NB4 (cell line): ENCODE measurements at regions not wholly inside any gene's neighbourhood (a gene's known extent, or its start where the extent isn't known, plus 50 kb on each side); places are given as distances from the start of the nearest gene placed in this dataset.

Source experiments
- DNase-seq: peaks from one replicate; pipeline ENCODE4 v3.0.0; 2010; ENCODE audit warnings: low read depth
- H3K4me3 ChIP-seq: one replicate; pipeline ENCODE4 v1.5.1; 2011; ENCODE audit warnings: mild to moderate bottlenecking, low read depth, low read length, moderate library complexity
- MYC ChIP-seq: IDR thresholded peaks from 2 replicates; pipeline ENCODE4 v1.6.1; 2011; ENCODE audit warnings: low read depth, low read length
- POLR2A ChIP-seq: IDR thresholded peaks from 2 replicates; pipeline ENCODE4 v1.6.1; 2011; ENCODE audit warnings: mild to moderate bottlenecking; ENCODE audit not compliant: insufficient read length; ENCODE audit errors: extremely low read depth
- TF ChIP-seq, protein P1 (sequence below): IDR thresholded peaks from one replicate; pipeline ENCODE4 v1.5.1; 2012; ENCODE audit warnings: low read depth, low read length
- TF ChIP-seq, protein P2 (sequence below): IDR thresholded peaks from 2 replicates; pipeline ENCODE4 v1.6.1; 2011; ENCODE audit warnings: low read depth, low read length

DNA sequence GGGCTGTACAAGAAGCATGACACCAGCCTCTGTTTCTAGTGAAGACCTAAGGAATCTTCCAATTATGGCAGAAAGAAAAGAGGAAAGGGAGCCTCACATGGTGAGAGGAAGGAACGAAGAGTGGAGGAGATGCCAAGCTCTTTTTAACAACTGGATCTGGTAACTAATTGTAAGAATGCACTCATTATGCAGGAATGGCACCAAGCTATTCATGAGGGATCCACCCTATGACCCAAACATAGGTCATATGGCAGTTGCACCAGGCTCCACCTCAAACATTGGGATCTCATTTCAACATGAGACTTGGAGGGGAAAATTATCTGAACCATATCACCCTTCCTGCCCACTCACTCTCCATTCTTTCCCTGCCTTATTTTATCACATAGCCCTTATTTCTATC lies 496.0 kb upstream of the SPTLC3 start:
- no peak for TF ChIP-seq MYC
- DNase-seq = no peak
- no peak overlapping the region for H3K4me3 ChIP-seq

DNA sequence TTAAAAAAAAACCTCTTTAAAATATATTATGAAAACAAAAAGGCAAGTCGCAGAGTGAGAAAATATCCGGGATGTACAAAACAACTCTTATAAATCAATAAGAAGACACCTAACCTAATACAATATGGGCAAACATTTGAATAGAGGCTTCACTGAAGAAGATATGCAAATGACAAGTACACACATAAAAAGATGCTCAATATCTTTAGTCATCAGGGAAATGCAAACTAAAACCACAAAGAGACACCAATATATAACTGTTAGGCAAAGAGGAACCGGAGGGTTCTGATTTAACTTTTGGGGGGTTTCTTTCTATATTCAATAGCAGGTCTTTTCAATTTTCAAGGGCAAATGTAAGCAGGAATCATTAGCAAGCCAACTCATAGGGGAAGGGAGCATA lies 480.7 kb upstream of the SPTLC3 start:
- no peak for DNase-seq
- H3K4me3 ChIP-seq = no peak overlapping the region
- TF ChIP-seq, protein P1, sequence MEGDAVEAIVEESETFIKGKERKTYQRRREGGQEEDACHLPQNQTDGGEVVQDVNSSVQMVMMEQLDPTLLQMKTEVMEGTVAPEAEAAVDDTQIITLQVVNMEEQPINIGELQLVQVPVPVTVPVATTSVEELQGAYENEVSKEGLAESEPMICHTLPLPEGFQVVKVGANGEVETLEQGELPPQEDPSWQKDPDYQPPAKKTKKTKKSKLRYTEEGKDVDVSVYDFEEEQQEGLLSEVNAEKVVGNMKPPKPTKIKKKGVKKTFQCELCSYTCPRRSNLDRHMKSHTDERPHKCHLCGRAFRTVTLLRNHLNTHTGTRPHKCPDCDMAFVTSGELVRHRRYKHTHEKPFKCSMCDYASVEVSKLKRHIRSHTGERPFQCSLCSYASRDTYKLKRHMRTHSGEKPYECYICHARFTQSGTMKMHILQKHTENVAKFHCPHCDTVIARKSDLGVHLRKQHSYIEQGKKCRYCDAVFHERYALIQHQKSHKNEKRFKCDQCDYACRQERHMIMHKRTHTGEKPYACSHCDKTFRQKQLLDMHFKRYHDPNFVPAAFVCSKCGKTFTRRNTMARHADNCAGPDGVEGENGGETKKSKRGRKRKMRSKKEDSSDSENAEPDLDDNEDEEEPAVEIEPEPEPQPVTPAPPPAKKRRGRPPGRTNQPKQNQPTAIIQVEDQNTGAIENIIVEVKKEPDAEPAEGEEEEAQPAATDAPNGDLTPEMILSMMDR = no peak
- TF ChIP-seq, protein P2, sequence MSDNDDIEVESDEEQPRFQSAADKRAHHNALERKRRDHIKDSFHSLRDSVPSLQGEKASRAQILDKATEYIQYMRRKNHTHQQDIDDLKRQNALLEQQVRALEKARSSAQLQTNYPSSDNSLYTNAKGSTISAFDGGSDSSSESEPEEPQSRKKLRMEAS = no peak
- TF ChIP-seq MYC = no peak
- no peak for TF ChIP-seq POLR2A

DNA sequence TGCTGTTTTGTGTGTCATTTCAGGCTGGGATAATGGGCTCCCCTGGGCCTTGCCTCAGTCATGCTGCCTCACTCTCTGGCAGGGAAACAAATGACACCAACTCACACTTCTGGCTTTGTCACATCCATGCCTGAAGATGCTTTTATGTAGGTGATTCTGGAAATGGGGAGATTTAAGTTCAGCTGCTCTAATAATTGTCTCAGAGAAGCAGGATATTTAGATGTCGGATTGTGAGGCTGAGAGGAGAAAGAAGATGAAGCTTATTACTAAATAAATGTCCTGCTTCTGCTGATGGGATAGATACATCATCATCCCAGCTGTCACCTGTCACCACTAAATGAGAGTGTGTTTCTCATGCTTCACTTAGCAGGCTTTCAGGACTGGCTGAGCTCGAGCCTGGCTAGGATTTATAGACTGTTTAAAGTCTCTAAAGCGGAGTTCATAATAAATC lies 480.2 kb upstream of the SPTLC3 start:
- DNase-seq = no peak
- TF ChIP-seq, protein P2 = no peak
- TF ChIP-seq POLR2A = no peak
- TF ChIP-seq, protein P1 = no peak
- no peak for TF ChIP-seq MYC
- H3K4me3 ChIP-seq = no peak overlapping the region

DNA sequence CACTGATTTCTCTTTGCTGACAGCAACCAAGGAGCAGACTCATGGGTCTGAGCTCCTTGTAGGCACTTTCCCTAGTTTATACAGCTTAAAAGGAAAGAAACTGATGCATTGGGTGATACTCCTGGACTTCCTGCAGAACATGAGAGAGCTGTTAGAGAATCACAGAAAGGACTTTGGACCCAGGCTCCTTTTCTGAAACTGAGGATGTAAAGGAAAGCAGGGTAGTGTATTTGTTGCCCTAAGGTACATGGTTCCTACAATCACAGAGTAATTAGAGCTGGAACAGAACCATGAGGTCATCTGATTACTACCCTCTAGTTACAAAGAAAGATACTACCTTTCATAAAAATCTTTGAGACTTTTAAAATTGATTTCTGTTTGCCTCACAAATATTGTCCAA lies 477.1 kb upstream of the SPTLC3 start:
- no peak for DNase-seq
- no peak overlapping the region for H3K4me3 ChIP-seq
- TF ChIP-seq POLR2A (no peak), MYC (no peak)
- TF ChIP-seq, protein P2 = no peak
- TF ChIP-seq, protein P1 = no peak

DNA sequence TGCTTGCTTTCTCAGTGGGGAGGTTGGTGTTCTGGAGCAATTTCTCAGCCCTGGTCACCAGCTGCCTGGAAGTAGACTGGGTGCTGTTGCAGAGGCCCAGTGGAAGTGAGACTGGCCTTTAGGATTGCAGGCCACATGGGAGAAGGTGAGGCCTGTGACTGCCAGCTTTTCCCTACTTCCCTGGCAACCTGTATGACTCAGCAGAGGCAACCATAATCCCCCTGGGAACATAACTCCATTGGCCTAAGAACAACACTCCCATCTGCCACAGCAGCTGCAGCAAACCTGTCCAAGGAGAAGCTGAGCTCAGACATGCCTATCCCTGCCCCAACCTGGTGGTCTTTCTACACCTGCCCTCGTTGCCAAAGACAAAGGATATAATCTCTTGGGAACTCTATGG lies 473.5 kb upstream of the SPTLC3 start:
- TF ChIP-seq, protein P2 = no peak
- TF ChIP-seq POLR2A = no peak
- TF ChIP-seq, protein P1 = no peak
- no peak for TF ChIP-seq MYC
- no peak overlapping the region for H3K4me3 ChIP-seq
- DNase-seq = no peak

DNA sequence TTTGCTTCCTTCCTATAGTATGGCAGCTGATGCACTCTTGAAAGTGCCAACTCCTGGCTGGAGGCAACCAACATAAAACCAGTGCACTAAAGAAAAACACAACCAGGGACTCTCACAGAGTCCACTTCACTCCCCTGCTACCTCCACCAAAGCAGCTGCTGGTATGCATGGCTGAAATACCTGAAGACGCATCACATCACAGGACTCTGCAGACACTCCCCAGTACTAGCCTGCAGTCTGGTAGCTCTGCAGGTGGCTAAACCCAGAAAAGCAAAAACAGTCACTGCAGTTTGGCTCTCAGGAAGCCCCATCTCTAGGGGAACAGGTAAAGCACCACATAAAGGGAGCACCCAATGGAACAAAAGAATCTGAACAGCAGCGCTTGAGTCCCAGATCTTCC lies 473.0 kb upstream of the SPTLC3 start:
- DNase-seq = no peak
- TF ChIP-seq, protein P1 = no peak
- TF ChIP-seq POLR2A = no peak
- TF ChIP-seq MYC = no peak
- TF ChIP-seq, protein P2 = no peak

More for the DNA sequence above, 473.0 kb upstream of the SPTLC3 start:
- H3K4me3 ChIP-seq = no peak overlapping the region
